Naive B cell (primary cell): ENCODE measurements at regions not wholly inside any gene's neighbourhood (a gene's known extent, or its start where the extent isn't known, plus 50 kb on each side); places are given as distances from the start of the nearest gene placed in this dataset.

Experiments
- ATAC-seq, 2 donors: fragments of 150-1000 bp; cut with Tn5 transposase; 2 replicates each; pipeline ENCODE4 v1.10.0; 2021; ENCODE audit warnings: low read depth in 2 of 2, mild to moderate bottlenecking in 2 of 2, moderate library complexity in 2 of 2
- DNase-seq: peaks from one replicate; pipeline ENCODE4 v3.0.0; 2022
- H3K27ac Mint-ChIP-seq, 6 donors: one replicate each; pipeline ENCODE4 v1.8.0; 2020 to 2022; ENCODE audit warnings: mild to moderate bottlenecking in 6 of 6, mixed read lengths in 6 of 6, moderate library complexity in 5 of 6, inconsistent platforms in 2 of 6
- H3K27me3 Mint-ChIP-seq, 3 donors: one replicate each; pipeline ENCODE4 v1.8.0; 2021 to 2022; ENCODE audit warnings: mixed read lengths in 3 of 3, mild to moderate bottlenecking in 1 of 3
- H3K36me3 Mint-ChIP-seq, 2 donors: one replicate each; pipeline ENCODE4 v1.8.0; 2020 to 2022; ENCODE audit warnings: mixed read lengths in 2 of 2, inconsistent platforms in 1 of 2, mild to moderate bottlenecking in 1 of 2
- H3K4me1 Mint-ChIP-seq, 3 donors: one replicate each; pipeline ENCODE4 v1.8.0; 2020 to 2022; ENCODE audit warnings: mixed read lengths in 3 of 3, inconsistent platforms in 1 of 3, mild to moderate bottlenecking in 1 of 3, moderate library complexity in 1 of 3
- H3K4me3 Mint-ChIP-seq, 8 donors: one replicate each; pipeline ENCODE4 v1.8.0; 2020 to 2022; ENCODE audit warnings: mild to moderate bottlenecking in 8 of 8, mixed read lengths in 8 of 8, moderate library complexity in 8 of 8, inconsistent platforms in 2 of 8
- H3K9me3 Mint-ChIP-seq, 7 donors: one replicate each; pipeline ENCODE4 v1.8.0; 2020 to 2022; ENCODE audit warnings: mixed read lengths in 7 of 7, mild to moderate bottlenecking in 5 of 7, inconsistent platforms in 2 of 7, moderate library complexity in 1 of 7

- Mint-ChIP-seq H3K27me3 (peaks cover 18 to 24% (median 21%) of the 10 kb centered on the region in 3 donors), H3K27ac (peak overlapping the region in 1 of 6 donors; percentile 73), H3K36me3 (no peaks in the 10 kb centered on the region), H3K4me3 (no peak overlapping the region), H3K9me3 (peaks cover 0 to 3% (median 0%) of the 10 kb centered on the region in 7 donors), H3K4me1 (peaks cover 0 to 4% (median 2%) of the 10 kb centered on the region in 3 donors)
- DNase-seq = no peak
- no peak for ATAC-seq
Measured at GRCh38 chr5:34490506-34491250, 165.4 kb upstream of the RAI14 start.

- no peaks in the 10 kb centered on the region for H3K36me3 Mint-ChIP-seq
- DNase-seq (no peak), ATAC-seq (no peak)
- H3K27ac Mint-ChIP-seq = no peak overlapping the region
- peaks cover 0 to 3% (median 0%) of the 10 kb centered on the region in 7 donors for H3K9me3 Mint-ChIP-seq
- peaks cover 0 to 2% (median 2%) of the 10 kb centered on the region in 3 donors for H3K4me1 Mint-ChIP-seq
- H3K27me3 Mint-ChIP-seq = peaks cover 15 to 24% (median 21%) of the 10 kb centered on the region in 3 donors
- H3K4me3 Mint-ChIP-seq = no peak overlapping the region
Measured at GRCh38 chr5:34491251-34491620, 164.9 kb upstream of the RAI14 start.

- peaks cover 4 to 9% (median 6%) of the 10 kb centered on the region in 3 donors for H3K4me1 Mint-ChIP-seq
- H3K4me3 Mint-ChIP-seq = no peak overlapping the region
- no peak overlapping the region for H3K27ac Mint-ChIP-seq
- H3K36me3 Mint-ChIP-seq = no peaks in the 10 kb centered on the region
- ATAC-seq (no peak), DNase-seq (no peak)
- peaks cover 3 to 12% (median 5%) of the 10 kb centered on the region in 3 donors for H3K27me3 Mint-ChIP-seq
- peaks cover 0 to 3% (median 0%) of the 10 kb centered on the region in 7 donors for H3K9me3 Mint-ChIP-seq
Measured at GRCh38 chr5:34494111-34494755, 161.9 kb upstream of the RAI14 start.

- Mint-ChIP-seq H3K36me3 (no peaks in the 10 kb centered on the region), H3K27me3 (peaks cover 0 to 6% (median 3%) of the 10 kb centered on the region in 3 donors), H3K9me3 (peaks cover 0 to 3% (median 0%) of the 10 kb centered on the region in 7 donors), H3K4me3 (no peak overlapping the region), H3K27ac (no peak overlapping the region), H3K4me1 (peaks cover 6 to 12% (median 7%) of the 10 kb centered on the region in 3 donors)
- DNase-seq (no peak), ATAC-seq (no peak)
Measured at GRCh38 chr5:34495178-34495577, 160.9 kb upstream of the RAI14 start.

GRCh38 chr5:34496260-34496691 lies 159.9 kb upstream of the RAI14 start:
- Mint-ChIP-seq H3K27me3 (peaks cover 0 to 6% (median 3%) of the 10 kb centered on the region in 3 donors), H3K36me3 (no peaks in the 10 kb centered on the region), H3K4me1 (peaks cover 6 to 12% (median 7%) of the 10 kb centered on the region in 3 donors), H3K9me3 (peaks cover 0 to 3% (median 0%) of the 10 kb centered on the region in 7 donors), H3K4me3 (no peak overlapping the region), H3K27ac (peak overlapping the region in 1 of 6 donors; percentile 75)
- ATAC-seq (no peak), DNase-seq (no peak)

- peak overlapping the region in 1 of 6 donors; percentile 72 for H3K27ac Mint-ChIP-seq
- H3K36me3 Mint-ChIP-seq = no peaks in the 10 kb centered on the region
- ATAC-seq = no peak
- H3K4me3 Mint-ChIP-seq = no peak overlapping the region
- H3K4me1 Mint-ChIP-seq = peaks cover 6 to 12% (median 7%) of the 10 kb centered on the region in 3 donors
- DNase-seq = no peak
- peaks cover 0 to 3% (median 0%) of the 10 kb centered on the region in 7 donors for H3K9me3 Mint-ChIP-seq
- H3K27me3 Mint-ChIP-seq = peaks cover 0 to 6% (median 3%) of the 10 kb centered on the region in 3 donors
Measured at GRCh38 chr5:34496701-34497469, 159.2 kb upstream of the RAI14 start.

GRCh38 chr5:34497470-34497808 lies 158.7 kb upstream of the RAI14 start:
- Mint-ChIP-seq H3K27ac (no peak overlapping the region), H3K4me1 (peaks cover 6 to 12% (median 7%) of the 10 kb centered on the region in 3 donors), H3K36me3 (no peaks in the 10 kb centered on the region), H3K27me3 (peaks cover 0 to 6% (median 3%) of the 10 kb centered on the region in 3 donors), H3K9me3 (peaks cover 0 to 3% (median 0%) of the 10 kb centered on the region in 7 donors), H3K4me3 (no peak overlapping the region)
- DNase-seq (no peak), ATAC-seq (no peak)

GRCh38 chr5:34498572-34498971 lies 157.6 kb upstream of the RAI14 start:
- no peaks in the 10 kb centered on the region for H3K36me3 Mint-ChIP-seq
- DNase-seq = no peak
- peak overlapping the region in 2 of 6 donors; percentile 23 to 82 for H3K27ac Mint-ChIP-seq
- H3K4me3 Mint-ChIP-seq = peak overlapping the region in 1 of 8 donors; percentile 5
- ATAC-seq = no peak
- H3K4me1 Mint-ChIP-seq = peaks cover 6 to 12% (median 7%) of the 10 kb centered on the region in 3 donors
- H3K27me3 Mint-ChIP-seq = peaks cover 0 to 6% (median 3%) of the 10 kb centered on the region in 3 donors
- peaks cover 0 to 3% (median 0%) of the 10 kb centered on the region in 7 donors for H3K9me3 Mint-ChIP-seq

GRCh38 chr5:34499001-34499734 lies 157.0 kb upstream of the RAI14 start:
- no peak overlapping the region for H3K4me3 Mint-ChIP-seq
- no peaks in the 10 kb centered on the region for H3K36me3 Mint-ChIP-seq
- peaks cover 0 to 2% (median 0%) of the 10 kb centered on the region in 7 donors for H3K9me3 Mint-ChIP-seq
- DNase-seq = no peak
- ATAC-seq = peak in 1 of 2 donors; percentile 55
- H3K27me3 Mint-ChIP-seq = peaks cover 0 to 2% (median under 1%) of the 10 kb centered on the region in 3 donors
- peaks cover 6 to 12% (median 7%) of the 10 kb centered on the region in 3 donors for H3K4me1 Mint-ChIP-seq
- peak overlapping the region in 2 of 6 donors; percentile 12 to 21 for H3K27ac Mint-ChIP-seq

GRCh38 chr5:34500236-34500847 lies 155.8 kb upstream of the RAI14 start:
- Mint-ChIP-seq H3K36me3 (no peaks in the 10 kb centered on the region), H3K4me3 (no peak overlapping the region), H3K4me1 (peaks cover 6 to 12% (median 7%) of the 10 kb centered on the region in 3 donors), H3K9me3 (peaks cover 0 to 2% (median 0%) of the 10 kb centered on the region in 7 donors), H3K27me3 (peaks cover 0 to 4% (median 0%) of the 10 kb centered on the region in 3 donors), H3K27ac (no peak overlapping the region)
- ATAC-seq (no peak), DNase-seq (no peak)

- no peak overlapping the region for H3K27ac Mint-ChIP-seq
- no peak for DNase-seq
- H3K9me3 Mint-ChIP-seq = no peaks in the 10 kb centered on the region
- H3K27me3 Mint-ChIP-seq = peaks cover 0 to 8% (median 0%) of the 10 kb centered on the region in 3 donors
- peaks cover 6 to 12% (median 7%) of the 10 kb centered on the region in 3 donors for H3K4me1 Mint-ChIP-seq
- H3K4me3 Mint-ChIP-seq = no peak overlapping the region
- no peak for ATAC-seq
- H3K36me3 Mint-ChIP-seq = no peaks in the 10 kb centered on the region
Measured at GRCh38 chr5:34501016-34501415, 155.1 kb upstream of the RAI14 start.

GRCh38 chr5:34501840-34502239 lies 154.3 kb upstream of the RAI14 start:
- no peak overlapping the region for H3K27ac Mint-ChIP-seq
- H3K9me3 Mint-ChIP-seq = no peaks in the 10 kb centered on the region
- H3K27me3 Mint-ChIP-seq = peaks cover 0 to 8% (median 0%) of the 10 kb centered on the region in 3 donors
- H3K4me3 Mint-ChIP-seq = no peak overlapping the region
- no peak for ATAC-seq
- H3K4me1 Mint-ChIP-seq = peaks cover 6 to 12% (median 7%) of the 10 kb centered on the region in 3 donors
- no peaks in the 10 kb centered on the region for H3K36me3 Mint-ChIP-seq
- DNase-seq = no peak
